NCI-H226 (cell line): ENCODE measurements at regions not wholly inside any gene's neighbourhood (a gene's known extent, or its start where the extent isn't known, plus 50 kb on each side); places are given as distances from the start of the nearest gene placed in this dataset.
A peak's percentile ranks its signal among the peaks of the same experiment; 100 is the strongest.

Experiments used
- DNase-seq: peaks from one replicate; pipeline ENCODE4 v3.0.0-alpha.2; 2015

DNA sequence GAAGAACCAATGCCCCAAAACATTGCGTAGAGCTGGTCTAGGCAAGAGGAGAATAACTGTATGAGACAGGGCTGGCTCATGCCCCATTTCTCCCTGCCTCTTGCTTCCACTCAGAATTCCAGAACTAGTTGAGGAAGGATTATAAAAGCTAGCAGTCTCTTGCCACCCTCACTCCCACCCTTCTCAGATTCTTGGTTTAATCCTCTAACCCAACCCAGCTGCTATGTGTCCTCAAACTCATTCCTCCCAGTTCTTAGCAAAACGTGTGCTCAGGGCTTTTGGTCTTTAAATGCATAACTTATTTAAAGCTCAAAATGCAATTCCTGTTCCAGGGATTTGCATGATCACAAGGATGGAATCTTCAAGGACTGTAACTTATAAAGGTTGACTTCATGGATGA is 466.3 kb downstream of the COG6 start:
- no peak for DNase-seq

DNA sequence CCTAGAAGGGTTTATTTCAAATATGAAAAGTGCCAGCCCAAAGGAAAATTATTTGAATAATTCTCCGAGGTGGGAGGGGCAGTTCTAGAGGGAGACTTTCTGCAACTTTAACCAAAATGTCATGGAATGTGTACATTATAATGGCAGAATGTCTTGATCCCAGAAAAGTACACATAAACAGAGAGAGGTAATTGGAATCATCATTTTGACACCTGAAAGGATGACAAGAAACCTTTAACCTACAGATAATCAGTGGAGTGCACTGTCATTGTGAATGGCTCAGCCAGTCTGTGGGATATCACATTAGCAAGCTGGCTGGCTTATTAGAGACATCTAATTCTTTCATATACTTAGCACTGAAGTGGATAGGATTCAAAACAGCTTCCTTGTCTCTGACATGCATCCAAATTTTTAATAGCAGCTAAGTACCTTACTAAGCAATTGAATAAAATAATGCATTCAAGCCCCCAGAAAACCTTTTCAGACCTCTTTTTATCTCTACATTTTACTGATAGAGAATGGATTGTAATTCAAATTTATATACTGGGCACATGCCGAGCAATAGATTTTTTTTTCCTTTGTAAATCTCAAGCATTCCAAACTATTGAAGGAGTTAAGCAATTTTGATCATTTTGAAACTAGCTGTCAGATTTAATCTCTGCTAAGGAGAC is 468.6 kb downstream of the COG6 start:
- no peak for DNase-seq

DNA sequence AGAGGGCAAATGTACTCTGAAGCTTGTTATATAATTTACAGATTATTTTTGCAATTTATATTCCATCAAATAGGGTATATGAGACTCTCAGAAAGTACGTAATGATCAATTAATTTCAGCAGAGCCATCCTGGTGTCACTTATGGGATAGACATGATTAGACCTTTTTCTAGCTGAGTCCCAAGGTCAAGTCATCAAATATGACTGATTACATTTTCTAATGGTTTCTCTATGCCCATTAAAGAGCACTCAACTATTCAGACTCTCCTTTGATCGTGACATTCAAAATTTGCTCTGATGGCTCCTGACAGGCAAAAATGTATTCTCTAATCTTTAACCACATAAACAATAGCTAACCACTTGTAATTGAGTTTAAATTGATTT is 469.2 kb downstream of the COG6 start:
- DNase-seq = no peak

DNA sequence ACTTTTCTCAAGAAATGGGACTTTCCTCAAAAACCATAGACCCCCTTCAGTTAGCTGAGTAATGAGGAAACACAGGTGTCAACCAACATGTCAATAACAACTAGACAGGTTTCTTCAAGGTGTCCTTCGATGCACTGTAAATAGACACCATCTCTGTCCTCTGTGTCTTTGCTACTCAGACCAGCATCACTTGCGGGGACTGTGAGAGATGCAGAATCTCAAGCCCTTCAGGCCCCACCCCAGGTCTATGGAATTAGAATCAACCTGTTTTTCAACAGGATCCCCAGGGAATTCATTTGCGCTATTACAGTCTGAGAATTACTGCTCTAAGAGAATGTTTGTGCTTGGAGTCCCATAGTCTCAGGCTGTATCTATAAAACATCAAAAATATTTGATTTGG is 469.9 kb downstream of the COG6 start:
- DNase-seq = no peak

DNA sequence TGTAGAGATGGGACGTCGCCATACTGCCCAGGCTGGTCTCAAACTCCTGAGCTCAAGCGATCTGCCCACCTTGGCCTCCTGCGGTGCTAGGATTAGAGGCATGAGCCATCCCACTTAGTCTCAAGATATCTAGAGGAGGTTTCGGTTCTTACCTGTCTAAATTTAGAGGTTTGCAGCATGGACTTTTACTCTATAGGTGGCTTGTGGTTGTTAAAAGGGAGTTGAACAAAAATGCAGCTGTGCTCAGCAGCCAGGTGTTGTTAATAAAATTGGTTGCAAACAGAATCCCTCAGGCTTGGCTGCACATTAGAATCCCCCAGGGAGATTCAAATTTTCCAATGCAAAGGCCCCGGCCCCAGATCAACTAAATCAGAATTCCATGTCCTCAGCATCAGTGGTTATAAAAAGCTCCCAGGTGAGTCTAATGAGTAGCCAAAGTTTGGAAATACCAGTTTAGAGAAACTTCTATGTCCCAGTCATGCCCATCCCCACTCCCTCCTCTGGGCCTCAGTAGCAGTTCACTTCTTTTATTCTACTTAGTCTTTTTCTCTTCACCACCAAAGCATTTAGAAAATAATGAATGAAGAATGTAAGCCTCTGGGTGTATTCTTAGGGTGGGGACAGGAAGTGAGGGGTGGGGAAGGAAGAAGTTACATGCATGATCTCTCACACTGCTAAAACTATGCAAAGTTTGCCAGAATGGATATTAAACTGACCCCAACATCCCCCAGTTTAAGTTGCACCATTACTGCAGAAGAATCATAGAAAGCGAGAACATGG is 471.0 kb downstream of the COG6 start:
- DNase-seq = no peak

DNA sequence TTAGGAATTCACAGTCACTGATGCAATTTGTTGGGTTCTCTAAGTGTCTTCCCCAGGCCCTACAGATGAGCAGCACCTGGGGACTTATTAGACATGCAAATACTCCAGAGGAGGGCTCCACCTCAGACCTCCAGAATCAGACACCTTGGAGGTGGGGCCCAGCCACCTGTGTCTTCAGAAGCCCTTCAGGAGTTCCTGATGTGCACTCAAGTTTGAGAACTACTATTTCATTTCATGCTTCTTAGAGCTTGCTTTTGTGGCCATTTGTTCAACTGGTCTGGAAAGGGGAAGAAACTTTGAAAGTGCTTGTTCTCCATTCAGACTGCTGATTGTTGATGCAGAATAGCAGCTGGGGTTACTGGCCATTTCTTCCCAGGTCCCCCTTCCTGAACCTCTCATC is 472.0 kb downstream of the COG6 start:
- DNase-seq = no peak

- no peak for DNase-seq
These were observed 472.5 kb downstream of the COG6 start for GRCh38 chr13:40127925-40128324.

- no peak for DNase-seq
These were observed 474.0 kb downstream of the COG6 start for GRCh38 chr13:40129467-40129866.

DNA sequence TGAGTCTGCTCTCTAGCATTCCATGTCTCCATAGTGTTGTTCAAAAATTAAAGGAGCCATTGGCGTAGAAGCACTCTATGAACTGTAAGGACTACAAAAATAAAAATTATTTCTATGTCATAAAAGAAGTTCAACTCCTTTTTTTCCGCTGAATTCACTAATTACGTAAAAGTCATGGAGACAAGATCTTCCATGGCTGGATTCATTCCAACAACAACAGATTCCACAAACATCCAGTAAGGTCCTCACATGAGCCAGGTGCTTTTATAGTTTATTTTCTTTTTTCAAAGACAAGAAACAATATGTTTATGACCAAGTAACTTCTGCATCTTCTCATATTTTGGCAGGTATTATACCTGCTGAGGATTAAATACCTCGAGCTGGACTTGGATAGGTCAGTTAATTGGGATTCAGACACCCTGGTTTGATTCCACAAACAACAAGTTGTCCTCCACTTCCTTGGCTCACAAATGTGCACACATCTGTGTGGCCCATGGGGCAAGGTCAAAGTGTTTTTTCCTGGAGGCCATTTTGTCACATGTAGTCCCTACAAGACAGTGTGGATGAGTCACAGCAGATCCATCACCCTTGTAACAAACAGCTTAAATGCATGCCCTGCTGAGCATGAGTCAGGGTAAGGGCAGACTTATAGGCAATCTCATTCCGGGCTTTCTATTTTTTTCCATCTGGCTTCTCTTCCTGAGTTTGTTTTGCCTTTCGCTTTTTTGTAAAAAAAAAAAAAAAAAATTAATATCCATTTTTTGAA is 475.6 kb downstream of the COG6 start:
- DNase-seq = no peak

DNA sequence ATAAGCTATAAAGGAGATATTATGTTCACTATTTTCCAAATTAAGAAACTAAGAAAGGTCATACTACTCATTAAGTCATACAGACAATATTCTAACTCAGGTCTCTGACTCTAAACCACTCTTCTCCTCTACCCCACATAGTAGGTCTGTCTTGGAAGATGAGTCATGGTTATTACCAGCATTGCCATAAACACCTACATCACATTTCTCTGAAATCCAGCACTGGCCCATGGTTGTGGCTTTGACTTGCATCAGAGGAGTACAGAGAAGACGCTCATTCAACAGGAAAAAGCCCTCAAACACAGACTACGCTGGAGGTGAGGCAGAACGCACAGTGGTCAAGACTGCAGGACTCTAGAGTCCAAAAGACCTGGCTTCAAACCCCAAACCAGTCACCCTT is 476.8 kb downstream of the COG6 start:
- no peak for DNase-seq

DNA sequence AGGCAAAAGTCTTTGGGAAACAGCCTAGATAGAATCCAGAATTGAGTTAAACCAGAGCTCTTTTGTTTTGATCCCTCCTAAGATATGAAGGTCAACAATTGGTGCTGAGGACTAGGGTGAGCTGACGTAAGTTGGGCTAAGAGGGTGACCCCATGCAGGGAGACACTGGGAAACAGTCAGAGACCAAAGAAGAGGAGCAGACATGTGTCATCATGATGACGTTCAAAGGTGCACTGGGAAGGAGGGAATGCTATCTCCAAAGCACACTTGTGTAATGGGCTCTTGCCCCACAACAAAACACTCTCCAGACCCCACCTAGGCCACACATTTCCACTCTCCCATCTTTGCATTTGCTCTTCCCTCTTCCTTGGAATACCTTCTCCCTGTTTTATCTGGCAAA is 481.4 kb downstream of the COG6 start:
- DNase-seq = no peak

DNA sequence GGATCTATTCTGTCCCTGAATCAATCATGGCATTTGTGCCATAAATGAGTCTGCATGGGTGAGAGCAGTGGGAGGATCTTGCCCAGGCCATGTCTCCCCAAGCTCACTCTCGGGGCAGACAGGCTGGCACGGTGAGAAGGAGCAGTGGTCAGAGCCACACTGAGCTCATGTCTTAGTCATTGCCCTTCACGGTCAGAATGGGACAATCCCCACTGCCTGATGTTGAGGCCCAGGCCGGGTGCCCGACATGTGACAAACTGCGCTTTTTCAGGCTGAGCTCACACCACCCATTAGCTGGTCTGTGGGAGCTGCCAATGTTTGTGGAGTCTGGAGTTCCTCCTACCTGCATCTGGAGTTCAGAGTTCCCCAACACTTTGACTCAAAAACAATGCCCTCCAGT is 481.9 kb downstream of the COG6 start:
- no peak for DNase-seq

DNA sequence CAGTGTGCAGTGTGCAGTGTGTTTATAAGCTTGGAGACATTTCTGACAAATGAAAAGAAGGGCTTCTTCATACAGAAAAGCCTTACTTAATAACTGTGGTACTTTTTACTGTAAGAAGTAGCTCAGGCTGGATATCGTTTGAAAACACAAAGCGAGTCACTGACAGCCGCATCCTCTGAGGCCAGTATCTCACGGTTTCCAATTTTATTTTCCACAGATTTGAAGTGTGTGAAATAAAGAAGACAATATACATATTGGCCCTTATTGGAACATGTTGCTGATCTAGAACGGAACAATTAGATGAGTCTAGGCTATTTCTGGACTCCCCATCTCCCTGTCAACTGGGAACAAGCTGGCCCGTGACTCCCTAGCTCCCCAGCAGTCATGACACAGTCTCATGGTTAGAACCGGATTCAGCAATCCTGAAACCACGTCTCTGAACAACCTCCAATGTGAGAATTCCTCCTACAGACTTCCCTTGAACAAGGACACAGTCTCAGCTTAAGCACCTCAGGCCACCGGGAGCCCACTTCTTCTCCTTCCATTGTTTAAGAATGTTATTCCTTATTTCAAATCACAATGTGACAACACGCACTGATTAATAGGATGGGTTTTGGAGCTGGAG is 484.5 kb downstream of the COG6 start:
- no peak for DNase-seq

GRCh38 chr13:40141859-40142555 is 486.5 kb downstream of the COG6 start:
- DNase-seq = no peak

DNA sequence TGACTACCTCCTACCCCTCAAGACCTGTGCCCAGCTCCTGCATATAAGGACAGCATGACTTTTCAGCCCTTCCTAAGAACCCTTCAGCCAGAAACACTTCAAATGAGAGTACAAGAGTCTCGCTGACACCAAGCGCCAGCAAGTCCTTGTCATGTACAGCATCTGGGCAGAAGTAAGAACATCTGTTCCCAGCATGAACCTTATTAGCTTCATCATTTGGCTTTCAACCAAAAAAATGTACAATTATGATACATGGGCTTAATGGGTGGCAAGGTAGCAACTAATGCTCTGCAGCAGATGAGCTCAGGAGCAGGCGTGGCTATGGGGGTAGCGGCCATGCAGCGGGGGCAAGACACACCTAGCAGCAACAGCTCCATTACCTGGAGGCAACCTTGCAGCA is 487.6 kb downstream of the COG6 start:
- no peak for DNase-seq

- DNase-seq = no peak
These were observed 488.1 kb downstream of the COG6 start for GRCh38 chr13:40143559-40143958.

DNA sequence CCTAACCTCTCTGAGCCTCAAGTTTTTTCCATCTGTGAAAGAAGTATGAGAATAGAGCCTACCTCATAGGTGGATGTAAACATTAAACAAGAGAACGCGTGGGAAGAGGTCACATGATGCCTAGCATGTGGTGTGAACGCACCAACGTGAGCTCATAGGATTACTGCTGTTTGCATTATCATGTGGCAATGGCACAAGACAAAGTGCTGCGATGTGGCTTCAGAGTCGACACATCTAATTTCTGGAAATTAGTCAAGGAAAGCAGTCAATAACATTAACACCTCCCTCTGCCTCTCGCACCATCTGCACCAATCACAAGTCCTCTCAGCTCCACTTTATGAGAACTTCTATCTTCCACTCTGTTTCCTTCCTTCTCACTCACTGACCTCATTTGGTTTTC is 489.7 kb downstream of the COG6 start:
- DNase-seq = no peak

GRCh38 chr13:40146063-40146462 is 490.6 kb downstream of the COG6 start:
- no peak for DNase-seq

- DNase-seq = no peak
These were observed 491.2 kb downstream of the COG6 start for GRCh38 chr13:40146611-40147117.

DNA sequence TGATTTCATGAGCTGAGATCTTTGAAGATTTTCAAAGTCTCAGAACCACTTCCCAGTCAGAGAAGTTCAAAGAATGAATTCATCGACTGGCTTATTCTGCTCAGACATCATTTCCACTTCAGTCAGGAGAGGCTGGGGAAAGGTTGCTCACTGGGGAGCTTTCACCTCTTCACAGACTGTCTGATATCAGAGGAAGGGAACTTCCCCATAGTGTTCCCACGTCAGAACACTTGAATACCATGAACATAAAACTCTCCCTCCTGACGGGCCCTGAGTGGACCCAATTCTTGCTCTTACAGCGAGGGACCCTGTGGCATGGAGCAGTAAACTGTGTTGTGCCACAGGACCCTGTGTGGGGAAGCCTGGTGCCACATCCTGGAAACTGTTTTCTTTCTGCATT is 492.6 kb downstream of the COG6 start:
- no peak for DNase-seq

GRCh38 chr13:40148742-40149141 is 493.3 kb downstream of the COG6 start:
- no peak for DNase-seq

DNA sequence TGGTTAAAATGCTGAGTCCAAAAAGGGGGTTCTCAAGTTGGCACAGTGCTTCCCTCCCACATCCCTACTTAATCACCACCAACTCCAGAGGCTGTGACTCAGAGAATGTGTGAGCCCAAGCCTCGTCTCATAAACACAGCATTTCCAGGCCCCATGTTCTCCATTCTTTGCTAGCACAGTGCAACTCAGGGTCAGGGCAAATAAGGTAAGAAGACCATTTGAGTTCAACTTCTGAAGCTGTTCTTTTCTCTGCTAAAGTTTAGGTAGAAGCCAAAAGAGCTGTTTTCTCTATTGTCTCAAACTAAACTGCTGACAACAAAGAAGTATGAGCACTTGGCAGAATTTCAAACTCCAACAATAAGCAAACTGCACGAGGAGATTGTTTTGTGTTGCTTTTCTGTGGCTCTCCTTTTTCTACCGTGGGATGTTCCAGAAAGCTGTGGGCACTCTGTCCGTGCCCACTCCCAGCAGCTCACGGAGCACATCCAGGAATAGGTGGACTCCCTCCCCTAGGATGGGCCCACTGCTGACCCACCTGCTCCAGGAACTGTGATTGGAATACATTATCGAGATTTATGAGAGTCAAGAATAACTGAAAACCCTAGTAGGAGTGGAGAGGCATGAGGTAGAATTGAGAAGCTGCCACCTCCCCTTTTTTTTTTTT is 494.3 kb downstream of the COG6 start:
- DNase-seq = peak; percentile 90
